ENCODE measurements at regions not wholly inside any gene's neighbourhood (a gene's known extent, or its start where the extent isn't known, plus 50 kb on each side); places are given as distances from the start of the nearest gene placed in this dataset.

DNA sequence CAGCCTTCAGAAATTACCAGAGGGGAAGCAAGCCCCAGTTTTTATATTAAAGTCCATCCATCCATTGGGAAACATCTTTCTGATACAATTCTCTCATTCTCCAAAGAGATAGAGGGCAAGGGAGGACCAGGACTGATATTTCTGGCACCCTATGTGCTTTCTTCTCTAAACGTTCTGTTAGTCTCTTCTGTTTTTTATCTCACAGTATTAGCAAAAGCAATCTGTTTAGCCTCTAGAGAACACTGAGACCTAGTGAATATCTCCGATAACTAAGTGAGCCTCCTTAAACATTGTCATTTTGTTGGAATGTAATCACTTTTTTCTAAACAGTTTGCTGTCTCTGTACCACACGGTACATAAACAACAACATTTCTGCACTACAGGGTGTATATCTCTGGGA lies 464.6 kb downstream of the JRKL start:
- TF ChIP-seq CTCF (IDR thresholded peaks at IDR 0.05; ENCODE audit: low read depth, low read length, missing input control) (no peak), SP1 (IDR thresholded peaks at IDR 0.05) (no peak), TAF1 (conservative IDR thresholded peaks at IDR 0.05) (no peak), JUND (IDR thresholded peaks at IDR 0.05) (no peak)
